ENCODE measurements at regions not wholly inside any gene's neighbourhood (a gene's known extent, or its start where the extent isn't known, plus 50 kb on each side); places are given as distances from the start of the nearest gene placed in this dataset.

- TF ChIP-seq, protein P1, sequence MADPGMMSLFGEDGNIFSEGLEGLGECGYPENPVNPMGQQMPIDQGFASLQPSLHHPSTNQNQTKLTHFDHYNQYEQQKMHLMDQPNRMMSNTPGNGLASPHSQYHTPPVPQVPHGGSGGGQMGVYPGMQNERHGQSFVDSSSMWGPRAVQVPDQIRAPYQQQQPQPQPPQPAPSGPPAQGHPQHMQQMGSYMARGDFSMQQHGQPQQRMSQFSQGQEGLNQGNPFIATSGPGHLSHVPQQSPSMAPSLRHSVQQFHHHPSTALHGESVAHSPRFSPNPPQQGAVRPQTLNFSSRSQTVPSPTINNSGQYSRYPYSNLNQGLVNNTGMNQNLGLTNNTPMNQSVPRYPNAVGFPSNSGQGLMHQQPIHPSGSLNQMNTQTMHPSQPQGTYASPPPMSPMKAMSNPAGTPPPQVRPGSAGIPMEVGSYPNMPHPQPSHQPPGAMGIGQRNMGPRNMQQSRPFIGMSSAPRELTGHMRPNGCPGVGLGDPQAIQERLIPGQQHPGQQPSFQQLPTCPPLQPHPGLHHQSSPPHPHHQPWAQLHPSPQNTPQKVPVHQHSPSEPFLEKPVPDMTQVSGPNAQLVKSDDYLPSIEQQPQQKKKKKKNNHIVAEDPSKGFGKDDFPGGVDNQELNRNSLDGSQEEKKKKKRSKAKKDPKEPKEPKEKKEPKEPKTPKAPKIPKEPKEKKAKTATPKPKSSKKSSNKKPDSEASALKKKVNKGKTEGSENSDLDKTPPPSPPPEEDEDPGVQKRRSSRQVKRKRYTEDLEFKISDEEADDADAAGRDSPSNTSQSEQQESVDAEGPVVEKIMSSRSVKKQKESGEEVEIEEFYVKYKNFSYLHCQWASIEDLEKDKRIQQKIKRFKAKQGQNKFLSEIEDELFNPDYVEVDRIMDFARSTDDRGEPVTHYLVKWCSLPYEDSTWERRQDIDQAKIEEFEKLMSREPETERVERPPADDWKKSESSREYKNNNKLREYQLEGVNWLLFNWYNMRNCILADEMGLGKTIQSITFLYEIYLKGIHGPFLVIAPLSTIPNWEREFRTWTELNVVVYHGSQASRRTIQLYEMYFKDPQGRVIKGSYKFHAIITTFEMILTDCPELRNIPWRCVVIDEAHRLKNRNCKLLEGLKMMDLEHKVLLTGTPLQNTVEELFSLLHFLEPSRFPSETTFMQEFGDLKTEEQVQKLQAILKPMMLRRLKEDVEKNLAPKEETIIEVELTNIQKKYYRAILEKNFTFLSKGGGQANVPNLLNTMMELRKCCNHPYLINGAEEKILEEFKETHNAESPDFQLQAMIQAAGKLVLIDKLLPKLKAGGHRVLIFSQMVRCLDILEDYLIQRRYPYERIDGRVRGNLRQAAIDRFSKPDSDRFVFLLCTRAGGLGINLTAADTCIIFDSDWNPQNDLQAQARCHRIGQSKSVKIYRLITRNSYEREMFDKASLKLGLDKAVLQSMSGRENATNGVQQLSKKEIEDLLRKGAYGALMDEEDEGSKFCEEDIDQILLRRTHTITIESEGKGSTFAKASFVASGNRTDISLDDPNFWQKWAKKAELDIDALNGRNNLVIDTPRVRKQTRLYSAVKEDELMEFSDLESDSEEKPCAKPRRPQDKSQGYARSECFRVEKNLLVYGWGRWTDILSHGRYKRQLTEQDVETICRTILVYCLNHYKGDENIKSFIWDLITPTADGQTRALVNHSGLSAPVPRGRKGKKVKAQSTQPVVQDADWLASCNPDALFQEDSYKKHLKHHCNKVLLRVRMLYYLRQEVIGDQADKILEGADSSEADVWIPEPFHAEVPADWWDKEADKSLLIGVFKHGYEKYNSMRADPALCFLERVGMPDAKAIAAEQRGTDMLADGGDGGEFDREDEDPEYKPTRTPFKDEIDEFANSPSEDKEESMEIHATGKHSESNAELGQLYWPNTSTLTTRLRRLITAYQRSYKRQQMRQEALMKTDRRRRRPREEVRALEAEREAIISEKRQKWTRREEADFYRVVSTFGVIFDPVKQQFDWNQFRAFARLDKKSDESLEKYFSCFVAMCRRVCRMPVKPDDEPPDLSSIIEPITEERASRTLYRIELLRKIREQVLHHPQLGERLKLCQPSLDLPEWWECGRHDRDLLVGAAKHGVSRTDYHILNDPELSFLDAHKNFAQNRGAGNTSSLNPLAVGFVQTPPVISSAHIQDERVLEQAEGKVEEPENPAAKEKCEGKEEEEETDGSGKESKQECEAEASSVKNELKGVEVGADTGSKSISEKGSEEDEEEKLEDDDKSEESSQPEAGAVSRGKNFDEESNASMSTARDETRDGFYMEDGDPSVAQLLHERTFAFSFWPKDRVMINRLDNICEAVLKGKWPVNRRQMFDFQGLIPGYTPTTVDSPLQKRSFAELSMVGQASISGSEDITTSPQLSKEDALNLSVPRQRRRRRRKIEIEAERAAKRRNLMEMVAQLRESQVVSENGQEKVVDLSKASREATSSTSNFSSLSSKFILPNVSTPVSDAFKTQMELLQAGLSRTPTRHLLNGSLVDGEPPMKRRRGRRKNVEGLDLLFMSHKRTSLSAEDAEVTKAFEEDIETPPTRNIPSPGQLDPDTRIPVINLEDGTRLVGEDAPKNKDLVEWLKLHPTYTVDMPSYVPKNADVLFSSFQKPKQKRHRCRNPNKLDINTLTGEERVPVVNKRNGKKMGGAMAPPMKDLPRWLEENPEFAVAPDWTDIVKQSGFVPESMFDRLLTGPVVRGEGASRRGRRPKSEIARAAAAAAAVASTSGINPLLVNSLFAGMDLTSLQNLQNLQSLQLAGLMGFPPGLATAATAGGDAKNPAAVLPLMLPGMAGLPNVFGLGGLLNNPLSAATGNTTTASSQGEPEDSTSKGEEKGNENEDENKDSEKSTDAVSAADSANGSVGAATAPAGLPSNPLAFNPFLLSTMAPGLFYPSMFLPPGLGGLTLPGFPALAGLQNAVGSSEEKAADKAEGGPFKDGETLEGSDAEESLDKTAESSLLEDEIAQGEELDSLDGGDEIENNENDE (IDR thresholded peaks at IDR 0.05; ENCODE audit: insufficient replicate concordance, low read length): no peak
- TF ChIP-seq USF2 (IDR thresholded peaks at IDR 0.05; ENCODE audit: low read length) (no peak), SIRT6 (IDR thresholded peaks at IDR 0.05; ENCODE audit: low read length) (no peak), PHF8 (conservative IDR thresholded peaks at IDR 0.05; ENCODE audit: low read depth, low read length) (no peak), YY1 (IDR thresholded peaks at IDR 0.05; ENCODE audit: low read depth, low read length) (no peak), JUN (IDR thresholded peaks at IDR 0.05; ENCODE audit: low read depth, low read length) (no peak), ATF3 (IDR thresholded peaks at IDR 0.05; ENCODE audit: insufficient read depth, low read depth, low read length) (no peak)
Measured at GRCh38 chr4:52265781-52266525, 214.8 kb downstream of the SPATA18 start (continued).

Data from H1 (cell line).